GM19452 (cell line): ENCODE measurements at regions not wholly inside any gene's neighbourhood (a gene's known extent, or its start where the extent isn't known, plus 50 kb on each side); places are given as distances from the start of the nearest gene placed in this dataset.

Experiments
- ATAC-seq: cut with Tn5 transposase; IDR thresholded peaks from one replicate; pipeline ENCODE4 v1.9.1; 2021; ENCODE audit not compliant: unreplicated experiment

DNA sequence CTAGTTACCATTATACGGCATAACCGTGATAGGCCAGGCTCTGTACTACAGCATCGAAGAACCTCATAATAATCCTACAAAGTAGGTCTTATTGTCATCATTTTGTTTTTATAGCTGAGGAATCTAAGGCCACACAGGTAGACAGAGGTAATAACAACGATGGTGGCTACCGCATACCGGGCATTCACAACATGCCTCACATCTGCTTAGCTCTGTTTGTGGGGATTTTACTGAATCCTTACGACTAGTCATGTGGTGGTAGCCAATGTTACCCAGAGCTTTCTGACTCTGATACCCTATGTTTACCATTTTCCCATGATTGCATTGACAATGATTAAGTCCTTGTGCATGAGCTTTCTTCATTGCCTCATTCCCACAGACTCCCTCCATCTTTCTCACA lies 269.4 kb downstream of the TCF7L2 start:
- no peak for ATAC-seq

GRCh38 chr10:113221756-113222168 lies 271.7 kb downstream of the TCF7L2 start:
- no peak for ATAC-seq

- ATAC-seq, result no peak
These were observed 272.2 kb downstream of the TCF7L2 start for GRCh38 chr10:113222207-113222606.

DNA sequence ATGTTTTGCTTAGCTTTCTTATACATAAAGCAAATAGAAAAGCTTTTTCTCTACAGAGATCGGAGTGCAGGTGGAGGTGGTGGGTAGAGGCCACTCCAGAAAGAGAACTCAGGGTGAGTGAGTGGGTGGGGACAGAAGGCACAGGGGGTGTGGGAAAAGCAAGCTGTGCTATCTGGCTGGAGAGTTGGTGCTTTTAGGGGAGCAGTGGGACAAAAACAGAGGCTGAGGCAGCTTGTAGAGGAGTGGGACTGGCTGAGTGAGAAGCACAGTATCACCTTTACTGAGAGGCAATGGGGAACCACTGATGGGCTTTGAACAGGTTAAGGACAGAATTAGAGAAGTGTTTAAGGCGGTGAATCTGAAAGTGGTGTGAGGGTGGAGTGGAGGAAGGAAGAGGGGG lies 275.3 kb downstream of the TCF7L2 start:
- ATAC-seq, result no peak

DNA sequence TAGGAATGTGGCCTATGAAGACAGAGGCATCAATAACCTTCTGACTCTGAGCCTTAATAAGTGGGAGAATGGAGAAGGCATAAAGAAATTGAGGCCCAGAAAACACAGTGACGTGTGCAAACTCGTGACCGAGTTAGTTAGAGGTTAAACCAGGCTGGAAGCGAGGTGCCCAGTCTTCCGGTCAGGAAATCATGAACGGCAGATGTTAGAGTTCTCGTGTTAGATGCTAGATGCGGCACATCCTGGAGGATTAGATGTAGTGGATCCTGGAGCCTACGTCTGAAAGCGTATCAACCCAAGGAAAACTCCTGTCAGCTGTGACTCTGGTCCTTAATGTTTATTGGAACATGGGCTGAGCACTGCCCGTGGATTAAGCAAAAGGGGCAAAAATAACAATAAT lies 275.9 kb downstream of the TCF7L2 start:
- ATAC-seq, result no peak

GRCh38 chr10:113226399-113226798 lies 276.4 kb downstream of the TCF7L2 start:
- no peak for ATAC-seq

GRCh38 chr10:113226831-113227445 lies 276.9 kb downstream of the TCF7L2 start:
- ATAC-seq, result no peak

DNA sequence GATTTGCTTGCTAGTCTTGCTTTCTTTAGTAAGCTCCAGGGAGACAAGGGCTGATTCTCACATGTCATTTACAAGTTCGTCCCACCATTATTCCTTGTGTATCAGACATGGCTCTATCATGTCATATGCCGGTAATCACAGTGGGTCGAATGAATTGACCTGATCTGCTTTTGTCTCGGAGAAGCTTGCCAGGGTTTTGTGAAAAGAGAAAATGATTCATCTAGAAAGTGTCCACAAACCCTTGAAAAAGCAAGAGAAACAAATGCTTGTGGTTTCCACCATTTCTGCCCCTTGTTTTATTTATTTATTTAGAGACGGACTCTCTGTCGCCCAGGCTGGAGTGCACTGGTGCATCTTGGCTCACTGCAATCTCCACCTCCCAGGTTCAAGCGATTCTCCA lies 278.5 kb downstream of the TCF7L2 start:
- no peak for ATAC-seq

- ATAC-seq, result no peak
These were observed 280.1 kb downstream of the TCF7L2 start for GRCh38 chr10:113230011-113230610.

GRCh38 chr10:113232928-113233511 lies 283.0 kb downstream of the TCF7L2 start:
- no peak for ATAC-seq

DNA sequence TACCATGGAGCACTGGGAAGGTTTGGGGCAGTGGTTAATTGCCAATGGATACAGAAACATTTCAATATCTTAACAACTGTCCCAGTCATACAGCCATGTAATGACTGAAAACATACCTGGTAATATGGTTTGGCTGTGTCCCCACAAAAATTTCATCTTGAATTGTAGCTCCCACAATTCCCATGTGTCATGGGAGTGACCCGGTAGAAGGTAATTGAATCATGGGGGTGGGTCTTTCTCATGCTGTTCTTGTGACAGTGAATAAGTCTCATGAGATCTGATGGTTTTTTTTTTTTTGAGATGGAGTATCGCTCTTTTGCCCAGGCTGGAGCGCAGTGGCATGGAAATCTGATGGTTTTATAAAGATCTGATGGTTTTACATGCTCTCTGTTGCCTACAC lies 284.4 kb downstream of the TCF7L2 start:
- ATAC-seq, result no peak

- no peak for ATAC-seq
These were observed 285.5 kb downstream of the TCF7L2 start for GRCh38 chr10:113235508-113235907.

DNA sequence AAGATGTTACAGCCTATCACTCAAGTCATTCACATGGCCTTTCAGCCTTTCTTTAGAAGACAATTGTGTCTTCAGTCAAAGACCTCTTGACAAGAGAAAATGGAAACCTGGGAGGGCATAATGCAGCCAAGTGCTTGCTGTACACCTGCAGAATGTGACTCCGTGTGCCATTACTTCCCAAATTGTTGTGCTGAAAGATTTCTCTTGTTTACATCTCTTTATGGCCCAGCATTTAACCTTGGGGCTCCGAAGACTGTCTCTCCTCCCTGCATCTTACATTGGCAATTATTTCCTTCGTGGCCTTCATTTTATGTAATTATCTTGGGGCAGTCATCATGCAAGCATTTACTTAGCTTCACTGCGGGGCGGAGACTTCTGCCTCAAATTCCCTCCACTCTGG lies 287.0 kb downstream of the TCF7L2 start:
- ATAC-seq, result no peak

GRCh38 chr10:113239566-113240350 lies 289.7 kb downstream of the TCF7L2 start:
- ATAC-seq, result no peak

DNA sequence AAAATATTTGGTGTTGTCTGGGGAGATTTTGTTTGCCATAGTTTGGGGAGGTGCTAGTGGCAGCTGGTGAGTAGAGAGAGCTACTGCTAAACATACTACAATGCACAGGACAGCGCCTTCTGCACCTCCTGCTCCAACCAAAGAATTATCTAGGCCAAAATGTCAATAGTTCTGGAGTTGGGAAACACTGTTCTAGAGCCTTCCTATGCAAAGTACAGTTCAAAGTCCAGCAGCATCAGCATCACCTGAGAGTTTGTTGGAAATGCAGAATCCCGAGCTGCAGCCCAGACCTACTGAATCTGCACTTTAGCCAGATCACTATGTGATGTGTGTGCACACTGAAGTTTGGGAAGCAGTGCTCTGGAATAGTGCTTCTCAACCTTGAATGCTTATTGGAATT lies 290.7 kb downstream of the TCF7L2 start:
- ATAC-seq, result no peak

GRCh38 chr10:113241599-113242360 lies 291.7 kb downstream of the TCF7L2 start:
- no peak for ATAC-seq

- no peak for ATAC-seq
These were observed 293.3 kb downstream of the TCF7L2 start for GRCh38 chr10:113243311-113243710.

DNA sequence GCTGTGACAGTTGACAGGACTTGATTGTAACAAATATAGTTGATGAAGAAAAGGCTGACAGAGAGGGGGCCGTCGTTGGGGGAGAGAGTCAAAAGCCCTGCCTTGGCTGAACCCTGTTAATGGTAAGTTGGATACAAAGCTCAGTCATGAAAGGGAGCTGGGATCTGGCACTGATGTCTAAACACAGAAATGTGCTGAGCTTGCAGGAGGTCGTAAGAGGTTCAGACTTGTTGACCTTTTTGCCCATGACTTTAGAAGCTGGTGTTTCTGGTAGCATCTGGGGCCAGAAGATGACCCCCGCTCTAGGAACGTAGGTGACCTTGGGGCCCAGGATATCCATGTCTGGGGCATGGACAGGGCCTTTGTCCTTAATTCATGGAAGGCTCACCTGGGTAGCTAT lies 294.7 kb downstream of the TCF7L2 start:
- ATAC-seq, result no peak

DNA sequence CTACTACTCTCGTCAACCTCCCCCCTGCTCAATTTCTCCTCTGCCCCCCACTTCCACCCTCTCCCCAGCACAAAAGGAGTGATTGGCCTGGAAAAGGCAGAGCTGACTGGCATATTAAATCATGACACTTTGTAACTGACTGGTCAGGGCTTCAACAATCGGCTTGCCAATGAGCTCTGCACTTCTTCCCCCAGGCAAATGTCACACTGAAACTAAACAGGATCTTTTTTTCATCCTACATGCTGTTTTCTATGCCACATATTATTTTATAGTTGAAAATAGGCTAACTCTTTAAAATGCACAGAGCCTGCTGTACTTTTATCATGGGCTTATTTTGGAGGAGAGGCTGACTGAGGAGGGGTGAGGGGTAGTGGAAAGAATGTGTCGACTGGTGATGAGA lies 295.2 kb downstream of the TCF7L2 start:
- no peak for ATAC-seq

DNA sequence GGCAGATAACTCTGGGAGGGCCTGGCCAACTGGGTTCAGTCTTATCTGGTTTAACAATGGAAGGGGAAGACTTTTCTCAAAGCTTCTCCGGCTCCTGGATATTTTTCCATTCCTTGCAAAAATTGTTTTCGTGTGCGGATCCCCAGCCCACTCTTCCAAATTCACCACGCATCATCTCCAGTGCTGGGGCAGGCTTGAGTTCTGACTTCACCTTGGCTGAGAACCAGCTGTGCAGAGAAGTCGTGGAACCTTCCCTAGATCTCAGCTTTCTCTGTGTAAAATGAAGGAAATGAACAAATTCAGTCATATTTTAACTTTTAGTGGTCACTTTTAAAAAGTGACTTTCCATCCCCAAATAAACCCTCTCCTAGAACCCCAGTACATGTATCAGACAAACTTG lies 297.0 kb downstream of the TCF7L2 start:
- no peak for ATAC-seq
